GM18498 (cell line): ENCODE measurements at regions not wholly inside any gene's neighbourhood (a gene's known extent, or its start where the extent isn't known, plus 50 kb on each side); places are given as distances from the start of the nearest gene placed in this dataset.
"Not testable (repeated sequence)": the region's sequence is repeated elsewhere in the genome, so short reads cannot be mapped to it uniquely, and the experiment has no call there.

Experiments
- ATAC-seq: cut with Tn5 transposase; IDR thresholded peaks from one replicate; pipeline ENCODE4 v1.9.1; 2021; ENCODE audit warnings: mild to moderate bottlenecking, moderate library complexity; ENCODE audit not compliant: unreplicated experiment

DNA sequence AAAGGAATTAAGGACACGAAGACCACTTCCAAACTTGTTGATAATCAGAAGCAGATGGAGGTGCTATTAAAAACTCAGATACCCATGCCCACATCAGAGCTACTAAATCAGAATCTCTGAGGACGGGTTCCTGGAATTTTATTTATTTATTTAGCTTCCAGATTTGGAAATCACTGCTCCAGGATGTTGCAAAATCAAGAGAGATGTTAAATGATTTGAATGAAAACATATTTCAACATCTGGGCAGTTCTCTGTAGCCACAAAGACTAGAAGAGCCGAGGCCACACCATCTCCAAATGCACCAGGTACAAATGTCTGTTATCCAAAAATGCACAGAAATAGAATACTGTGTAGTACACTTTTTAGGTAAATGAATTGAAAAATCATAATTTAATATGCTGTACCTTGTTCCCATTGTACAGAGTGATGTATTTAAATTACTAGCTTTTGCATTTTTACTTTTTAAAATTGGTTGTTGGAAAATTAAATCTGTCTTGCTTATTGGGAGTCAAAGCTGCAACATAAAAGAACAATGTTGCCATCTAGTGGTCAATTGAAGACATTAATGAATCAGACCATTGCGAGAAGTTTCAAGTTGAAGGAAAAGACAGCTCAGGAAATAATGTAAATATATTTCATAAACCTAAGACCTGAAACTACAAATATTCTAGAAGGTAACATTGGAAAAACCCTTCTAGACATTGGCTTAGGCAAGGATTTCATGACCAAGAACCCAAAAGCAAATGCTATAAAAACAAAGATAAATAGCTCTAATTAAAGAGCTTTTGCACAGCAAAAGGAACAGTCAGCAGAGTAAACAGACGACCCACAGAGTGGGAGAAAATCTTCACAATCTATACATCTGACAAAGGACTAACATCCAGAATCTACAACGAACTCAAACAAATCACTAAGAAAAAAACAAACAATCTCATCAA is 151.3 kb upstream of the TTC29 start:
- ATAC-seq, result no peak

DNA sequence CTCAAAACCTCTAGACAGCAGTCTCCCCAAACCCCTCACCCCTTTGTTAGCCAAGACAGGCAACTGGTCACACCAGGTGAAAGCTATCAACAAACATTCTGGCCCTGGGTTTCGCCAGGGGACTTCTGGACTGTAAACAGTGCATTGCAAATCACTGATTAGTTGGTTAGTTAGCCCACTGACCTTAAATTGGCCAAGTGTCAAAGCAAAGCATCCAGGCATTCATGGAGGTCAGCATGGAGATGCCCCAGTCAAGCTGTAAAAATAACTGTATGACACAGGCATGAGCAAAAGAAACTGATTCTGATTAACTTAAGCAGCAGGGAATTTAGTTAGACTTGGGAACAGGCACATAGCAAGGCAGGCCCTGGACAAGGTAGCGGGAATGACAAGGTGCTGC is 156.0 kb upstream of the TTC29 start:
- ATAC-seq, result no peak

- no peak for ATAC-seq
These were observed 156.9 kb upstream of the TTC29 start for GRCh38 chr4:147102596-147102995.

GRCh38 chr4:147103403-147103946 is 157.8 kb upstream of the TTC29 start:
- no peak for ATAC-seq

GRCh38 chr4:147104768-147105167 is 159.1 kb upstream of the TTC29 start:
- no peak for ATAC-seq

DNA sequence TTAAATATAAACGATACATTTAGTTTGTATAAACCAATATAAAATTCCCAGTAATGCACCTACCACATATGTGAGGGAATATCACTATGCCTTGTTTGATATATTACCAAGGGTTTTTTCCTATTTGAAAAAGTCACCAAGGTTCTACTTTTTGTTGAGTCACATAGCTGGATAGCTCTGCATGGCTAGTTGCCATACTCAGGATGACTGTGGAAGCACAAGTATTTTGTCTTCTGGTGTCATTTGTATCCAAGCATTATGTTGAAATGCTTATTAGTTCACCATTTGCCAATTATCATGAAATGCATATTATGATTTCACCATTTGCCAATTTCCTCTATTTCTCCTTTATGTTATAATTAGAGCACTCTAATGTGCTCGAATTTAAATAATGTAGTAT is 162.7 kb upstream of the TTC29 start:
- no peak for ATAC-seq

- no peak for ATAC-seq
These were observed 164.1 kb upstream of the TTC29 start for GRCh38 chr4:147109800-147110199.

- ATAC-seq, result no peak
These were observed 165.1 kb upstream of the TTC29 start for GRCh38 chr4:147110473-147111367.

DNA sequence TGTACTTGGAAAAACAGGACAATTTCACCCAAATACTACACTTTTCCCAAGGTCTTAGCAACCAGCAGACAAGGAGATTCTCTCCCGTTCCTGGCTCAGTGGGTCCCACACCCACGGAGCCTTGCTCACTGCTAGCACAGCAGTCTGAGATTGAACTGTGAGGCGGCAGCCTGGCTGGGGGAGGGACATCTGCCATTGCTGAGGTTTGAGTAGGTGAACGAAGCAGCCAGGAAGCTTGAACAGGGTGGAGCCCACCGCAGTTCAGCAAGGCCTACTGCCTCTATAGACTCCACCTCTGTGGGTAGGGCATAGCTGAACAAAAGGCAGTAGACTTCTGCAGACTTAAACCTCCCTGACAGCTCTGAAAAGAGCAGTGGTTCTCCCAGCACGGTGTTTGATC is 166.5 kb upstream of the TTC29 start:
- not testable (repeated sequence) for ATAC-seq

- no peak for ATAC-seq
These were observed 171.8 kb upstream of the TTC29 start for GRCh38 chr4:147117431-147117830.

GRCh38 chr4:147118528-147118927 is 172.9 kb upstream of the TTC29 start:
- no peak for ATAC-seq

- ATAC-seq, result no peak
These were observed 177.0 kb upstream of the TTC29 start for GRCh38 chr4:147122685-147123084.

DNA sequence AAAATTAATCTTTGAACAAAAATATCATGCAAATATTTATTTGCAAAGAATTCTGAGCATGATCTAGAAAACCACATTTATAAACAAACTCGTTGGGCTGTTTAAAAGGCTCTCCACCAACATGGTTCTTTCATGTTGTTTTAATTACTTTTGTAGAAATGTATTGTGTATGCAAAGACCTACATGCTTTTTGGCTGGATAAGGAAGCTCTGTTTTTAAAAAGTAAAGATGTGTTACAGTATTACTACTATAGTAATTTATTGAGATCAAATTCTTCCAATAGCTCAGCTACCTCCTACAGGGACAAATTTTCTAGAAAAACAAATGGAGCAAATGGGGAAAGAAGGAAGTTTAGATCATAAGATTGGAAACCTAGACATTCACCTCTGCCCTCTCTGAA is 177.5 kb upstream of the TTC29 start:
- ATAC-seq, result no peak

GRCh38 chr4:147128787-147129186 is 183.1 kb upstream of the TTC29 start:
- ATAC-seq, result no peak

DNA sequence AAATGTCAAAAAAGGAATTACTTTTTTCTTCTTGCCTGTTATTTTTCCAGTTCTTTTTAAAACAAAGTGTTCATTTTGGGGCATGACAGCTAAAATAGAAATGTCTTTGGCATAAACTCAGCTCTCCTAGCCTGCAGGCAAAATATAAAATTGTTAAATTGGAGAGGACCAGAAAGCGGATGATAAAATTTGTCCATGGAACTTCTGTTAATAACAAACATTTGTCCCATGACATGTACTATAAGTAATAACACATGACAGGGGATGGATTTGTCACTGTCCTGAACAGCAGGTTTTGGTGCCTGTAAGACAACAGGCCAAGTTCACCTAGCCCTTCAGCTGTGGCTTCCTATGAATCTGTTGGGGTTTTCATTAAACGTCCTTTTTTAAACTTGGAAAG is 184.0 kb upstream of the TTC29 start:
- no peak for ATAC-seq

GRCh38 chr4:147134536-147135210 is 189.0 kb upstream of the TTC29 start:
- ATAC-seq, result no peak

- no peak for ATAC-seq
These were observed 190.6 kb upstream of the TTC29 start for GRCh38 chr4:147136310-147136709.

DNA sequence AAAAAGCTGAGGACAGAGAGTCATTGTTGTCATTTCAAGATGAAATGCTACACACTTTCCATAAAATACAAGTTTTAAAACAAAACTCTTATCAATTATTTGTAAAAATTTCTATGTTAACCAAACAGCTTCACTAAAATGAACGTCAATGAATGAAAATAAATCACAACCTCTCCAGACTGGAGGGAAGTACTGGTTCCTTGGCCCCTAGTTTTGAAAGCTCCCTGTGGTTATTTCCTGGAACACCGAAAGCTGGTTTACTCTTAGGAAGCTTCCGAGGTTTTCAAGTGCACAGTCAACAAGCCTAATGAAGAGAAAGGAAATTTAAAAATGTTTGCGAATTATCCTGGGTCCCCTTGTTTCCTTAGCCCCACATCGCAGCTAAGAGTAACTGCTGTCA is 191.1 kb upstream of the TTC29 start:
- ATAC-seq, result no peak

DNA sequence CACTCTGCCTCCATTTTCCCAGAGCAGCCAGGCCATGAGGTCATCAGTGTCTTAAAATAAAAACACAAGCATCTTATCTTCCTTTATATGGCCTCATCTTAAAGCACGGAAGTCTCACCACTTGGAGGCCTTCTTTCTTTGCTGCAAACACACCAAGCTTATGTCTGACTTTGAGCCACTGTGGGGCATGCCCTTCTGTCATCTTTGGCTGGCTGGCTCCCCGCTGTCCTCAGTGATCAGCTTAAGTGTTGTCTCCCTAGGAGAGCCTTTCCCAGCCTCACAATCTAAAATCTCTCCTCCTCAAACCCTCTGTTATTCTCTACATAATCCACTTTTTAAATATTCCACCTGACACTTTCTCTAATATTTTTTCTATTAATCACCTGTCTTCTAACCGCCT is 191.6 kb upstream of the TTC29 start:
- ATAC-seq, result no peak

DNA sequence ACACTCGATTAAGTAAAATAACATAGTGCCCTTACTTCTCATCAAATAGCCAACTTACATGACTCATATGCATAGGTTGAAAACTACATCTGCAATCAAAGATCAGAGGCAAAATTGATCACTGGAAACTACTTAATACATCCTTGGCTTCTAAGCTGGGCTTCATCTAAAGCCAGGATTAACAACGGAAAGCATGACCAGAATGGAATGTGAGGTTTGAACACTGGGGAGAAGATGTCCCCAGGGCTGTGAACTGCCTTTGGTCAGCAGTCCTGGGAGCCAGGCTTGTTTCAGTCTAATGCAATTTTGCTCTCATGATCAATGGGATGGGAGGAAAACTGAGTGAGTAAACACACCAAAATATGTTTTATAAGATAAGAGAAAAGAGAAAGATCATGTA is 192.5 kb upstream of the TTC29 start:
- ATAC-seq, result no peak
